Endothelial cell of umbilical vein (primary cell): ENCODE measurements at regions not wholly inside any gene's neighbourhood (a gene's known extent, or its start where the extent isn't known, plus 50 kb on each side); places are given as distances from the start of the nearest gene placed in this dataset.

ENCODE experiments used
- CTCF ChIP-seq, 2 donors: IDR thresholded peaks; 1 replicate in 1 of 2; 2 replicates in 1 of 2; pipeline ENCODE4 v1.5.1; 2011; ENCODE audit warnings: low read length in 2 of 2, mild to moderate bottlenecking in 2 of 2, moderate library complexity in 2 of 2, control low read depth in 1 of 2, inconsistent platforms in 1 of 2, low read depth in 1 of 2; ENCODE audit not compliant: insufficient read depth in 1 of 2; ENCODE audit errors: extremely low read depth in 1 of 2
- POLR2AphosphoS5 ChIP-seq: IDR thresholded peaks from 2 replicates; pipeline ENCODE4 v1.6.1; 2012; ENCODE audit warnings: low read depth, mild to moderate bottlenecking, control low read depth, low read length, moderate library complexity; ENCODE audit not compliant: insufficient read depth

DNA sequence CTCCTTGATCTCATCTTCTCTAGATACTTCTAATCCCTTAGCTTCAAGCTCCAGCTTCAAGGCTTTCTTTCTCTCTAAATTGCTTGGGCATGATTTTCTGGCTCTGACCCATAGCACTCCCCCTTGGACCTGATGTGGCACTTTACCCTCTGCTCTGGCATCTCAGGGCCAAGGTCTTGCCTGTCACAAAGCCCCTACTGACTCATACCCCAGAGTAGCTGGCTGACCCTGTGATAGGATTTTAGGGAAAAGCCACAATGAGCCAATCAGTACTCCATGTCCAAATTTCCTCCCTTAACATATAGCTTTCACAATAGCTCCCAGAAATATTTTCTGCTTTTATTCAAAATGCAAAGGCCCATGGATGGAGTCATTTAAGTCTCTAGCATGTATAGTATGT lies 488.7 kb upstream of the SPRED2 start:
- no peak for TF ChIP-seq POLR2AphosphoS5
- no peak for TF ChIP-seq CTCF (IDR thresholded peaks at IDR 0.05; ENCODE audit: extremely low read depth in 1 of 2, insufficient read depth in 1 of 2, low read depth in 1 of 2, low read length in 2 of 2)
